ENCODE measurements at regions not wholly inside any gene's neighbourhood (a gene's known extent, or its start where the extent isn't known, plus 50 kb on each side); places are given as distances from the start of the nearest gene placed in this dataset.
"Not testable (repeated sequence)": the region's sequence is repeated elsewhere in the genome, so short reads cannot be mapped to it uniquely, and the experiment has no call there.

- H3K9ac ChIP-seq (replicated peaks in 1 of 4; ENCODE audit: extremely low read depth in 1 of 4, low read depth in 3 of 4, low read length in 3 of 4); H3K4me2 ChIP-seq (ENCODE audit: insufficient read depth in 1 of 2, low read depth in 2 of 2, low read length in 2 of 2); H2BK120ac ChIP-seq (replicated peaks; ENCODE audit: low read depth, low read length); H3K14ac ChIP-seq (ENCODE audit: insufficient read length); POLR2A ChIA-PET (ENCODE audit: partially characterized antibody); H3K4ac ChIP-seq (replicated peaks; ENCODE audit: insufficient read length, low read depth, low read length); H2AK5ac ChIP-seq (ENCODE audit: low read depth, low read length); H3K56ac ChIP-seq (replicated peaks; ENCODE audit: insufficient read length, low read depth, low read length); H2BK20ac ChIP-seq (ENCODE audit: low read length); H2AFZ ChIP-seq (ENCODE audit: low read length); H3K23me2 ChIP-seq (ENCODE audit: low read depth, low read length); H3K9me3 ChIP-seq (ENCODE audit: insufficient read depth in 2 of 2, low read depth in 1 of 2, low read length in 1 of 2); H3K79me1 ChIP-seq (ENCODE audit: low read depth, low read length); H4K8ac ChIP-seq (ENCODE audit: extremely low read depth, insufficient read depth, low read length); H2BK5ac ChIP-seq (ENCODE audit: low read depth, low read length); H3K27ac ChIP-seq (ENCODE audit: low read depth, low read length); H3K23ac ChIP-seq (ENCODE audit: insufficient read length); H3K4me3 ChIP-seq (ENCODE audit: extremely low read depth in 1 of 4, insufficient read depth in 2 of 4, low read depth in 3 of 4, low read length in 4 of 4); H4K5ac ChIP-seq (ENCODE audit: insufficient read length, low read depth, low read length); H3K27me3 ChIP-seq (replicated peaks in 1 of 4; ENCODE audit: control insufficient read depth in 3 of 4, extremely low read depth in 1 of 4, insufficient read depth in 3 of 4, low read length in 3 of 4); H2BK12ac ChIP-seq (ENCODE audit: low read depth, low read length); H3K18ac ChIP-seq (ENCODE audit: extremely low read depth, low read length); CTCF ChIA-PET (ENCODE audit: partially characterized antibody); H4K91ac ChIP-seq (replicated peaks; ENCODE audit: insufficient read length, low read length); H3K36me3 ChIP-seq (ENCODE audit: control insufficient read depth in 2 of 4, insufficient read depth in 4 of 4, low read length in 3 of 4); H3K79me2 ChIP-seq (ENCODE audit: control insufficient read depth in 1 of 2, insufficient read depth in 2 of 2, low read length in 2 of 2); DNase-seq (ENCODE audit: low read depth in 1 of 2, low spot score in 2 of 2); FAIRE-seq; H2BK15ac ChIP-seq (ENCODE audit: low read length); H3K4me1 ChIP-seq (replicated peaks in 1 of 4; ENCODE audit: control insufficient read depth in 3 of 4, insufficient read depth in 4 of 4, low read length in 3 of 4); H4K20me1 ChIP-seq (replicated peaks in 1 of 2; ENCODE audit: control insufficient read depth in 1 of 2, insufficient read depth in 2 of 2, low read length in 2 of 2): not testable (repeated sequence)
- no CpG with 5 or more reads among the region's 13 CpGs for WGBS, 2 experiments (ENCODE audit: extremely low coverage in 1 of 2, insufficient coverage in 1 of 2, insufficient read length in 1 of 2, insufficient replicate concordance in 2 of 2, low coverage in 1 of 2, low lambda C conversion rate in 2 of 2, missing lambda C conversion rate in 1 of 2)
Measured at GRCh38 chr12:9295872-9296271, 87.7 kb upstream of the PZP start.

GRCh38 chr12:9294072-9294620 is 86.0 kb upstream of the PZP start:
- H3K79me2 ChIP-seq (ENCODE audit: control insufficient read depth in 1 of 2, insufficient read depth in 2 of 2, low read length in 2 of 2); H3K4me3 ChIP-seq (ENCODE audit: extremely low read depth in 1 of 4, insufficient read depth in 2 of 4, low read depth in 3 of 4, low read length in 4 of 4); H4K91ac ChIP-seq (replicated peaks; ENCODE audit: insufficient read length, low read length); H3K27me3 ChIP-seq (replicated peaks in 1 of 4; ENCODE audit: control insufficient read depth in 3 of 4, extremely low read depth in 1 of 4, insufficient read depth in 3 of 4, low read length in 3 of 4); H3K56ac ChIP-seq (replicated peaks; ENCODE audit: insufficient read length, low read depth, low read length); H3K14ac ChIP-seq (ENCODE audit: insufficient read length); H2BK15ac ChIP-seq (ENCODE audit: low read length); H4K8ac ChIP-seq (ENCODE audit: extremely low read depth, insufficient read depth, low read length); H2BK120ac ChIP-seq (replicated peaks; ENCODE audit: low read depth, low read length); H3K23ac ChIP-seq (ENCODE audit: insufficient read length); DNase-seq (ENCODE audit: low read depth in 1 of 2, low spot score in 2 of 2); H2BK5ac ChIP-seq (ENCODE audit: low read depth, low read length); POLR2A ChIA-PET (ENCODE audit: partially characterized antibody); H2AK5ac ChIP-seq (ENCODE audit: low read depth, low read length); H3K9me3 ChIP-seq (ENCODE audit: insufficient read depth in 2 of 2, low read depth in 1 of 2, low read length in 1 of 2); H3K18ac ChIP-seq (ENCODE audit: extremely low read depth, low read length); H2BK12ac ChIP-seq (ENCODE audit: low read depth, low read length); H2BK20ac ChIP-seq (ENCODE audit: low read length); H3K36me3 ChIP-seq (ENCODE audit: control insufficient read depth in 2 of 4, insufficient read depth in 4 of 4, low read length in 3 of 4); H2AFZ ChIP-seq (ENCODE audit: low read length); H4K20me1 ChIP-seq (replicated peaks in 1 of 2; ENCODE audit: control insufficient read depth in 1 of 2, insufficient read depth in 2 of 2, low read length in 2 of 2); H3K79me1 ChIP-seq (ENCODE audit: low read depth, low read length); H3K4me2 ChIP-seq (ENCODE audit: insufficient read depth in 1 of 2, low read depth in 2 of 2, low read length in 2 of 2); H4K5ac ChIP-seq (ENCODE audit: insufficient read length, low read depth, low read length); CTCF ChIA-PET (ENCODE audit: partially characterized antibody); H3K4ac ChIP-seq (replicated peaks; ENCODE audit: insufficient read length, low read depth, low read length); H3K9ac ChIP-seq (replicated peaks in 1 of 4; ENCODE audit: extremely low read depth in 1 of 4, low read depth in 3 of 4, low read length in 3 of 4); H3K27ac ChIP-seq (ENCODE audit: low read depth, low read length); H3K4me1 ChIP-seq (replicated peaks in 1 of 4; ENCODE audit: control insufficient read depth in 3 of 4, insufficient read depth in 4 of 4, low read length in 3 of 4); H3K23me2 ChIP-seq (ENCODE audit: low read depth, low read length); FAIRE-seq: not testable (repeated sequence)
- WGBS, 2 experiments (ENCODE audit: extremely low coverage in 1 of 2, insufficient coverage in 1 of 2, insufficient read length in 1 of 2, insufficient replicate concordance in 2 of 2, low coverage in 1 of 2, low lambda C conversion rate in 2 of 2, missing lambda C conversion rate in 1 of 2): 96% methylated on average over 10 of the region's 16 CpGs; no CpG with 5 or more reads in 1 of the 2 experiments
